A673 (cell line): ENCODE measurements at regions not wholly inside any gene's neighbourhood (a gene's known extent, or its start where the extent isn't known, plus 50 kb on each side); places are given as distances from the start of the nearest gene placed in this dataset.

Source experiments
- BruUV-seq: library from RNA; stranded (reverse); fragments of 400-500 nt; replicated peaks from 2 replicates; lab custom pipeline; 2021; lab: Mats Ljungman, UMichigan
- CTCF ChIA-PET: fragments of 300-600 bp; sonication (Branson Sonifier 250); formaldehyde crosslinking; loops from one replicate; lab custom pipeline; 2022; ENCODE audit warnings: antibody characterized with exemption; lab: Charles Lee
- POLR2A ChIA-PET: fragments of 300-600 bp; sonication (Branson Sonifier 250); formaldehyde crosslinking; loops from one replicate; lab custom pipeline; 2022; ENCODE audit warnings: antibody characterized with exemption; ENCODE audit not compliant: low non-redundant PET; lab: Charles Lee
- DNase-seq: peaks from one replicate; pipeline ENCODE4 v3.0.0-alpha.2; 2015; ENCODE audit warnings: low spot score
- H3K27ac ChIP-seq: fragments of 200-600 bp; sonication (generic); 2 replicates; pipeline ENCODE4 v1.5.1; 2016; ENCODE audit warnings: mixed run types, low read depth, mild to moderate bottlenecking, mixed read lengths, antibody characterized with exemption, low read length; ENCODE audit not compliant: poor library complexity, severe bottlenecking
- H3K27me3 ChIP-seq: fragments of 200-600 bp; sonication (generic); replicated peaks from 2 replicates; pipeline ENCODE4 v1.6.1; 2017; ENCODE audit warnings: mixed run types, low read depth, mild to moderate bottlenecking, mixed read lengths, antibody characterized with exemption, low read length; ENCODE audit not compliant: insufficient read depth, poor library complexity
- H3K36me3 ChIP-seq: fragments of 200-600 bp; sonication (generic); 2 replicates; pipeline ENCODE4 v1.6.1; 2016; ENCODE audit warnings: mixed run types, mild to moderate bottlenecking, mixed read lengths, antibody characterized with exemption, low read length; ENCODE audit not compliant: insufficient read depth, poor library complexity, severe bottlenecking
- H3K4me1 ChIP-seq: fragments of 200-600 bp; sonication (generic); 2 replicates; pipeline ENCODE4 v1.6.1; 2017; ENCODE audit warnings: mixed run types, mild to moderate bottlenecking, mixed read lengths, antibody characterized with exemption, low read length; ENCODE audit not compliant: insufficient read depth, poor library complexity, severe bottlenecking
- H3K4me3 ChIP-seq: fragments of 200-600 bp; sonication (generic); 2 replicates; pipeline ENCODE4 v1.5.1; 2016; ENCODE audit warnings: low read depth, mixed run types, mild to moderate bottlenecking, mixed read lengths, low read length; ENCODE audit not compliant: poor library complexity, severe bottlenecking
- H3K9me3 ChIP-seq: fragments of 200-600 bp; sonication (generic); 2 replicates; pipeline ENCODE4 v1.6.1; 2016; ENCODE audit warnings: mixed run types, low read depth, mild to moderate bottlenecking, mixed read lengths, antibody characterized with exemption, low read length; ENCODE audit not compliant: poor library complexity, severe bottlenecking
- EZH2 ChIP-seq: fragments of 200-600 bp; sonication (generic); IDR thresholded peaks from 2 replicates; pipeline ENCODE4 v1.6.1; 2017; ENCODE audit warnings: borderline replicate concordance, low read depth, mild to moderate bottlenecking, mixed read lengths, antibody characterized with exemption, low read length; ENCODE audit not compliant: poor library complexity, severe bottlenecking
- intact Hi-C: fragments of 100-400 bp; cut with micrococcal nuclease; formaldehyde crosslinking; loops from one replicate; pipeline ENCODE4 v1.10.0; 2022; ENCODE audit not compliant: unreplicated experiment
- TF ChIP-seq, protein P1 (sequence below): fragments of 300-800, 200-600 bp; sonication (generic); conservative IDR thresholded peaks from 2 replicates; pipeline ENCODE4 v1.5.1; 2017; ENCODE audit warnings: low read depth, mild to moderate bottlenecking, antibody characterized with exemption, low read length, moderate library complexity, mixed read lengths

- intact Hi-C loops, result no loop called here
- Histone ChIP-seq H3K4me3 (no peak overlapping the region), H3K36me3 (no peaks in the 10 kb centered on the region), H3K9me3 (no peaks in the 10 kb centered on the region), H3K27ac (no peak overlapping the region), H3K4me1 (no peaks in the 10 kb centered on the region), H3K27me3 (no peaks in the 10 kb centered on the region)
- ChIA-PET POLR2A (no interaction called here), CTCF (no interaction called here)
- BruUV-seq, result no TSS peak
- DNase-seq, result no peak
- TF ChIP-seq EZH2, result no peak
- TF ChIP-seq, protein P1, sequence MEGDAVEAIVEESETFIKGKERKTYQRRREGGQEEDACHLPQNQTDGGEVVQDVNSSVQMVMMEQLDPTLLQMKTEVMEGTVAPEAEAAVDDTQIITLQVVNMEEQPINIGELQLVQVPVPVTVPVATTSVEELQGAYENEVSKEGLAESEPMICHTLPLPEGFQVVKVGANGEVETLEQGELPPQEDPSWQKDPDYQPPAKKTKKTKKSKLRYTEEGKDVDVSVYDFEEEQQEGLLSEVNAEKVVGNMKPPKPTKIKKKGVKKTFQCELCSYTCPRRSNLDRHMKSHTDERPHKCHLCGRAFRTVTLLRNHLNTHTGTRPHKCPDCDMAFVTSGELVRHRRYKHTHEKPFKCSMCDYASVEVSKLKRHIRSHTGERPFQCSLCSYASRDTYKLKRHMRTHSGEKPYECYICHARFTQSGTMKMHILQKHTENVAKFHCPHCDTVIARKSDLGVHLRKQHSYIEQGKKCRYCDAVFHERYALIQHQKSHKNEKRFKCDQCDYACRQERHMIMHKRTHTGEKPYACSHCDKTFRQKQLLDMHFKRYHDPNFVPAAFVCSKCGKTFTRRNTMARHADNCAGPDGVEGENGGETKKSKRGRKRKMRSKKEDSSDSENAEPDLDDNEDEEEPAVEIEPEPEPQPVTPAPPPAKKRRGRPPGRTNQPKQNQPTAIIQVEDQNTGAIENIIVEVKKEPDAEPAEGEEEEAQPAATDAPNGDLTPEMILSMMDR, result no peak
Measured at GRCh38 chr4:126740687-126741086, 892.1 kb upstream of the INTU start.

DNA sequence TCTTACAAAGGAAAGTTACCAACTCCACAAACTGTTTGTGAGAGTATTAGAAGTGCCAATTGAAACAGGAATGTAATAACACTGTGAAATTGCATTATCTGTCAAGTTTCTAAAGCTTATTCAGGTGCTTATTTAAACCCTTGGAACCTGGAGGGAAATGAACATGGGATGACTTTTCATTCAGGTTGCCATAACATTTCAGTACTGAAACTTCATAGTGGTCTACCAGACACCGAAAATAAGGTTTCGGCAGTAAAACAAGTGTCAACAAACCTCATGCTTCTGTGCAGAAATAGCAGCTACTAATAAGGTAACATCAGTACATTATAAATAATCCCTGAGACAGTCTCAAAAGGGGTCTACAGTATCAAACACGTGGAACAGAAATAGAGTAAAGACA is 890.7 kb upstream of the INTU start:
- Histone ChIP-seq H3K9me3 (no peaks in the 10 kb centered on the region), H3K27ac (no peak overlapping the region), H3K4me1 (no peaks in the 10 kb centered on the region), H3K4me3 (no peak overlapping the region), H3K36me3 (no peaks in the 10 kb centered on the region), H3K27me3 (no peaks in the 10 kb centered on the region)
- TF ChIP-seq, protein P1, result no peak
- no peak for TF ChIP-seq EZH2
- intact Hi-C loops, result no loop called here
- no peak for DNase-seq
- ChIA-PET POLR2A (no interaction called here), CTCF (no interaction called here)
- no TSS peak for BruUV-seq

DNA sequence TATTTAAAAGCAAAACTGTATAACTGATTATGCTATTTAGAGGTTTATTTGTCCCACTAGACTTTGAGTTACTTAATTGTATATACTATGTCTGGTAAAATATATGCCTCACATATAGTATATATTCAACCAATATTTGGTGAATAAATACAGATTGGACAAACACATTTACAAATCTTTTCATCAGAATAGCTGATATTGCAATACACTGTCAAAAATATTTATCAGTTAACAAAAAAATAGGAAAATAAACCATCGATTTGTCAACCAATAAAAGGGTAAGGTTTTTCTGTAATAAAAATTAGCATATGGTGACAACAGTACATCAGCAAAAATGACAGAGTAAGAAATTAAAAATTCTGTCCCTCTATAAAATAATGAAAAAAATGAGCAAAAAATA is 889.9 kb upstream of the INTU start:
- intact Hi-C loops, result no loop called here
- BruUV-seq, result no TSS peak
- H3K27ac ChIP-seq, result no peak overlapping the region
- ChIA-PET CTCF (no interaction called here), POLR2A (no interaction called here)
- DNase-seq, result no peak
- H3K4me3 ChIP-seq, result no peak overlapping the region
- H3K9me3 ChIP-seq, result no peaks in the 10 kb centered on the region
- no peak for TF ChIP-seq EZH2
- TF ChIP-seq, protein P1, result no peak
- H3K4me1 ChIP-seq, result no peaks in the 10 kb centered on the region
- no peaks in the 10 kb centered on the region for H3K36me3 ChIP-seq
- H3K27me3 ChIP-seq, result no peaks in the 10 kb centered on the region
